ENCODE measurements at regions not wholly inside any gene's neighbourhood (a gene's known extent, or its start where the extent isn't known, plus 50 kb on each side); places are given as distances from the start of the nearest gene placed in this dataset.

GRCh38 chr20:21944227-21944626, 238.8 kb downstream of the PAX1 start:
- BruUV-seq (replicated peaks), result no TSS peak
- no peaks in the 10 kb centered on the region for H3K4me1 ChIP-seq (ENCODE audit: insufficient read depth, low read length)
- POLR2A ChIA-PET (ENCODE audit: unreplicated experiment), result no interaction called here
- no peaks in the 10 kb centered on the region for H3K9me2 ChIP-seq (replicated peaks; ENCODE audit: low read length)
- no peaks in the 10 kb centered on the region for H3F3A ChIP-seq (ENCODE audit: low read length, unreplicated experiment)
- H3K79me2 ChIP-seq (ENCODE audit: low read length), result no peaks in the 10 kb centered on the region
- intact Hi-C loops (cut with micrococcal nuclease), result no loop called here
- no peak for ATAC-seq
- H3K27ac ChIP-seq (ENCODE audit: low read length), result no peak overlapping the region
- no peak overlapping the region for H3K4me2 ChIP-seq (ENCODE audit: low read length)
- peaks cover 3% of the 10 kb centered on the region; the same call in 1 of the 2 replicates for H3K9me3 ChIP-seq (ENCODE audit: low read length)
- H3K9ac ChIP-seq (ENCODE audit: low read length), result no peak overlapping the region
- TF ChIP-seq EZH2 (IDR thresholded peaks at IDR 0.05; ENCODE audit: low read length, unreplicated experiment), result no peak
- no peak for TF ChIP-seq EZH2phosphoT487 (IDR thresholded peaks at IDR 0.05; ENCODE audit: borderline replicate concordance, low read length)
- no peak for TF ChIP-seq CTCF (conservative IDR thresholded peaks at IDR 0.05; ENCODE audit: low read depth, low read length)
- no peaks in the 10 kb centered on the region for H3K36me3 ChIP-seq (ENCODE audit: low read depth, low read length)
- H3K27me3 ChIP-seq (ENCODE audit: low read length), result no peaks in the 10 kb centered on the region
- no peaks in the 10 kb centered on the region for H4K20me1 ChIP-seq (ENCODE audit: low read length)
- no peak for DNase-seq
- no peak overlapping the region for H2AFZ ChIP-seq (ENCODE audit: low read length)
- no peak overlapping the region for H3K4me3 ChIP-seq (ENCODE audit: low read length)
- CTCF ChIA-PET, result no interaction called here

GRCh38 chr20:21941941-21942805, 236.7 kb downstream of the PAX1 start:
- no peaks in the 10 kb centered on the region for H4K20me1 ChIP-seq (ENCODE audit: low read length)
- H3K9ac ChIP-seq (ENCODE audit: low read length), result no peak overlapping the region
- no peak overlapping the region for H2AFZ ChIP-seq (ENCODE audit: low read length)
- H3K4me3 ChIP-seq (ENCODE audit: low read length), result no peak overlapping the region
- no peaks in the 10 kb centered on the region for H3K9me2 ChIP-seq (replicated peaks; ENCODE audit: low read length)
- no peaks in the 10 kb centered on the region for H3K27me3 ChIP-seq (ENCODE audit: low read length)
- H3K79me2 ChIP-seq (ENCODE audit: low read length), result no peaks in the 10 kb centered on the region
- intact Hi-C loops (cut with micrococcal nuclease), result no loop called here
- ATAC-seq, result no peak
- TF ChIP-seq CTCF (conservative IDR thresholded peaks at IDR 0.05; ENCODE audit: low read depth, low read length) (no peak), EZH2phosphoT487 (IDR thresholded peaks at IDR 0.05; ENCODE audit: borderline replicate concordance, low read length) (no peak), EZH2 (IDR thresholded peaks at IDR 0.05; ENCODE audit: low read length, unreplicated experiment) (no peak)
- H3K4me1 ChIP-seq (ENCODE audit: insufficient read depth, low read length), result no peaks in the 10 kb centered on the region
- no peaks in the 10 kb centered on the region for H3K36me3 ChIP-seq (ENCODE audit: low read depth, low read length)
- peaks cover 3% of the 10 kb centered on the region; the same call in 1 of the 2 replicates for H3K9me3 ChIP-seq (ENCODE audit: low read length)
- no TSS peak for BruUV-seq (replicated peaks)
- DNase-seq, result no peak
- no peak overlapping the region for H3K4me2 ChIP-seq (ENCODE audit: low read length)
- POLR2A ChIA-PET (ENCODE audit: unreplicated experiment), result no interaction called here
- H3K27ac ChIP-seq (ENCODE audit: low read length), result no peak overlapping the region
- CTCF ChIA-PET, result no interaction called here
- no peaks in the 10 kb centered on the region for H3F3A ChIP-seq (ENCODE audit: low read length, unreplicated experiment)

- Histone ChIP-seq H3K4me2 (ENCODE audit: low read length) (no peak overlapping the region), H3K27me3 (ENCODE audit: low read length) (no peaks in the 10 kb centered on the region), H3K4me3 (ENCODE audit: low read length) (no peak overlapping the region), H3K9ac (ENCODE audit: low read length) (no peak overlapping the region), H4K20me1 (ENCODE audit: low read length) (no peaks in the 10 kb centered on the region), H3K9me3 (ENCODE audit: low read length) (no peaks in the 10 kb centered on the region; the same call in 1 of the 2 replicates), H3K36me3 (ENCODE audit: low read depth, low read length) (no peaks in the 10 kb centered on the region), H3F3A (ENCODE audit: low read length, unreplicated experiment) (no peaks in the 10 kb centered on the region), H3K9me2 (replicated peaks; ENCODE audit: low read length) (no peaks in the 10 kb centered on the region), H3K27ac (ENCODE audit: low read length) (no peak overlapping the region), H3K4me1 (ENCODE audit: insufficient read depth, low read length) (no peaks in the 10 kb centered on the region), H3K79me2 (ENCODE audit: low read length) (no peaks in the 10 kb centered on the region), H2AFZ (ENCODE audit: low read length) (no peak overlapping the region)
- no TSS peak for BruUV-seq (replicated peaks)
- no peak for TF ChIP-seq CTCF (conservative IDR thresholded peaks at IDR 0.05; ENCODE audit: low read depth, low read length)
- TF ChIP-seq EZH2phosphoT487 (IDR thresholded peaks at IDR 0.05; ENCODE audit: borderline replicate concordance, low read length), result no peak
- no peak for TF ChIP-seq EZH2 (IDR thresholded peaks at IDR 0.05; ENCODE audit: low read length, unreplicated experiment)
- no peak for DNase-seq
- intact Hi-C loops (cut with micrococcal nuclease), result no loop called here
- CTCF ChIA-PET, result no interaction called here
- POLR2A ChIA-PET (ENCODE audit: unreplicated experiment), result no interaction called here
- ATAC-seq, result no peak
Observed at GRCh38 chr20:21936720-21937380, 231.4 kb downstream of the PAX1 start.

Data from PC-3 (cell line).